Smooth muscle cell (in vitro differentiated cells): ENCODE measurements at regions not wholly inside any gene's neighbourhood (a gene's known extent, or its start where the extent isn't known, plus 50 kb on each side); places are given as distances from the start of the nearest gene placed in this dataset.
"Not testable (repeated sequence)": the region's sequence is repeated elsewhere in the genome, so short reads cannot be mapped to it uniquely, and the experiment has no call there.

Experiments
- DNase-seq: peaks from one replicate; lab custom pipeline; 2025; ENCODE audit not compliant: unreplicated experiment; lab: John Stamatoyannopoulos, UW
- H2AFZ ChIP-seq: fragments of 200-600 bp; sonication (generic); 2 replicates; pipeline ENCODE4 v1.6.0; 2016; ENCODE audit warnings: antibody characterized with exemption, low read depth, mild to moderate bottlenecking
- H3F3A ChIP-seq: fragments of 200-600 bp; sonication (generic); 2 replicates; pipeline ENCODE4 v1.6.0; 2017; ENCODE audit warnings: antibody characterized with exemption, low read depth
- H3K27ac ChIP-seq: fragments of 200-600 bp; sonication (generic); 2 replicates; pipeline ENCODE4 v1.5.1; 2016; ENCODE audit warnings: low read depth, mild to moderate bottlenecking
- H3K27me3 ChIP-seq: fragments of 200-600 bp; sonication (generic); 2 replicates; pipeline ENCODE4 v1.6.1; 2016; ENCODE audit warnings: low read depth, mild to moderate bottlenecking
- H3K36me3 ChIP-seq: fragments of 200-600 bp; sonication (generic); 2 replicates; pipeline ENCODE4 v1.5.1; 2016; ENCODE audit warnings: low read depth
- H3K4me1 ChIP-seq: fragments of 200-600 bp; sonication (generic); 2 replicates; pipeline ENCODE4 v1.5.1; 2016; ENCODE audit warnings: low read depth
- H3K4me2 ChIP-seq: fragments of 200-600 bp; sonication (generic); 2 replicates; pipeline ENCODE4 v1.6.0; 2016; ENCODE audit warnings: mild to moderate bottlenecking
- H3K4me3 ChIP-seq: fragments of 200-600 bp; sonication (generic); 2 replicates; pipeline ENCODE4 v1.5.1; 2016; ENCODE audit warnings: mild to moderate bottlenecking
- H3K79me2 ChIP-seq: fragments of 200-600 bp; sonication (generic); 2 replicates; pipeline ENCODE4 v1.6.0; 2016; ENCODE audit warnings: low read depth, mild to moderate bottlenecking
- H3K9ac ChIP-seq: fragments of 200-600 bp; sonication (generic); 2 replicates; pipeline ENCODE4 v1.6.0; 2016; ENCODE audit warnings: low read depth
- H3K9me3 ChIP-seq: fragments of 200-600 bp; sonication (generic); replicated peaks from 2 replicates; pipeline ENCODE4 v1.5.1; 2016; ENCODE audit warnings: low read depth
- H4K20me1 ChIP-seq: fragments of 200-600 bp; sonication (generic); 2 replicates; pipeline ENCODE4 v1.6.0; 2016; ENCODE audit warnings: low read depth
- WGBS: methylation state at CpG from one replicate; pipeline ENCODE4 v1.1.7; 2016; ENCODE audit warnings: low lambda C conversion rate; 5-methylcytosine and 5-hydroxymethylcytosine counted together
- TF ChIP-seq, protein P1 (sequence below): fragments of 200-600 bp; sonication (generic); IDR thresholded peaks from 2 replicates; pipeline ENCODE4 v1.5.1; 2017; ENCODE audit warnings: borderline replicate concordance, mild to moderate bottlenecking, antibody characterized with exemption; ENCODE audit not compliant: insufficient read depth, poor library complexity, severe bottlenecking

DNA sequence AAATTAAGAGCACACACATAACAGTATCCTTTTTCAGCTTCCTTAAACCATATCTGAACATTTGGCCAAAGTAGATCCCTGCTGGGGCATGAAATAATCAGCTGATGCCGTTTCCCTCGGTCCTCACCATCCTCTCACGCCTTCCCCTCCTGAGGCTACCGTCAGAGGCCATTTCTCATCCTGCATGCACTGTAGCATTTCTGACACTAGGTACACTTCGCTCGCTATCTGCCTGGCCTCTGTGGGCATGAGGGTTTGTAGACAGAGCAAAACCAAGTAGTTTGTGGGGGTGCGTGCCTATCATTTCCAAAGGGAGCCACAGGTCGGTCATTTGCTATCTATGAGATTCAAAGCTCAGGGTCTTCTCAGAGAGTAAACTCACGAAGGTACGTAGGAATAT, 131.9 kb downstream of the BOD1 start:
- H3K79me2 ChIP-seq = no peaks in the 10 kb centered on the region
- H3K4me3 ChIP-seq = no peak overlapping the region

DNA sequence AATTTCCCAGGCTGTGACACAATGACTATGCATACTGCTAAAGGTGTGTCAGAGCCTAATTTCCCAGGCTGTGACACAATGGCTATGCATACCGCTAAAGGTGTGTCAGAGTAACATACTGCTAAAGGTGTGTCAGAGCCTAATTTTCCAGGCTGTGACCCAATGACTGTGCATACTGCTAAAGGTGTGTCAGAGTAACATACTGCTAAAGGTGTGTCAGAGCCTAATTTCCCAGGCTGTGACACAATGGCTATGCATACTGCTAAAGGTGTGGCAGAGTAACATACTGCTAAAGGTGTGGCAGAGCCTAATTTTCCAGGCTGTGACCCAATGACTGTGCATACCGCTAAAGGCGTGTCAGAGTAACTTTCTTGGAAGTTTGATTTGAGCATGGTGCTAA, 132.9 kb downstream of the BOD1 start:
- not testable (repeated sequence) for H3K27me3 ChIP-seq, H3K36me3 ChIP-seq, H3K9ac ChIP-seq, H3K4me2 ChIP-seq, H2AFZ ChIP-seq, H4K20me1 ChIP-seq, H3F3A ChIP-seq, H3K9me3 ChIP-seq, H3K27ac ChIP-seq, H3K79me2 ChIP-seq, H3K4me1 ChIP-seq, DNase-seq, H3K4me3 ChIP-seq
- 83% methylated on average over 3 of the region's 3 CpGs for WGBS

More for the DNA sequence above, 131.9 kb downstream of the BOD1 start:
- Histone ChIP-seq H3F3A (no peaks in the 10 kb centered on the region), H4K20me1 (no peaks in the 10 kb centered on the region), H3K36me3 (no peaks in the 10 kb centered on the region), H3K4me1 (no peaks in the 10 kb centered on the region), H3K27me3 (no peaks in the 10 kb centered on the region), H2AFZ (no peak overlapping the region), H3K4me2 (no peak overlapping the region), H3K9ac (no peak overlapping the region), H3K9me3 (no peaks in the 10 kb centered on the region), H3K27ac (no peak overlapping the region)
- WGBS = 87% methylated on average over 10 of the region's 10 CpGs
- DNase-seq = no peak
- TF ChIP-seq, protein P1, sequence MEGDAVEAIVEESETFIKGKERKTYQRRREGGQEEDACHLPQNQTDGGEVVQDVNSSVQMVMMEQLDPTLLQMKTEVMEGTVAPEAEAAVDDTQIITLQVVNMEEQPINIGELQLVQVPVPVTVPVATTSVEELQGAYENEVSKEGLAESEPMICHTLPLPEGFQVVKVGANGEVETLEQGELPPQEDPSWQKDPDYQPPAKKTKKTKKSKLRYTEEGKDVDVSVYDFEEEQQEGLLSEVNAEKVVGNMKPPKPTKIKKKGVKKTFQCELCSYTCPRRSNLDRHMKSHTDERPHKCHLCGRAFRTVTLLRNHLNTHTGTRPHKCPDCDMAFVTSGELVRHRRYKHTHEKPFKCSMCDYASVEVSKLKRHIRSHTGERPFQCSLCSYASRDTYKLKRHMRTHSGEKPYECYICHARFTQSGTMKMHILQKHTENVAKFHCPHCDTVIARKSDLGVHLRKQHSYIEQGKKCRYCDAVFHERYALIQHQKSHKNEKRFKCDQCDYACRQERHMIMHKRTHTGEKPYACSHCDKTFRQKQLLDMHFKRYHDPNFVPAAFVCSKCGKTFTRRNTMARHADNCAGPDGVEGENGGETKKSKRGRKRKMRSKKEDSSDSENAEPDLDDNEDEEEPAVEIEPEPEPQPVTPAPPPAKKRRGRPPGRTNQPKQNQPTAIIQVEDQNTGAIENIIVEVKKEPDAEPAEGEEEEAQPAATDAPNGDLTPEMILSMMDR = no peak

DNA sequence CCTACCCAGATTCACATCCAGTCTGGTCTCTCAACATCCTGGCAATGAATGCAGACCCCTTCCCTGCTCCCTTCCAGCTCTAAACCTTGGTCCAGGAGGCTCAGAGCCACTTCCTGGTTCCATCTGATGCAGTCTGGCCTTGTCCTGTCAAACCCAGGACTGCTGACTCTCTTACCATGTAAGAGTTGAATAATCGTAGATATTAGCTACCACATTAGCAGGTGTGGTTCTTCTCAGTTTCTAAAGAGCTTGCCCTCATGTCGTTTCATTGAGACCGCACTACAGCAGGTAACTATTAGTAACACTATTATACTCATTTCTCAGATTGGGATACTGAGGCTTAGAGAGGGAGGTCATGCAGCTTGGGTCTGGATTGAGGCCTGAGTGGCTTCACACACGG, 133.3 kb downstream of the BOD1 start:
- DNase-seq = no peak
- Histone ChIP-seq H2AFZ (no peak overlapping the region), H3K4me3 (no peak overlapping the region), H3K4me1 (no peaks in the 10 kb centered on the region), H3F3A (no peaks in the 10 kb centered on the region), H3K4me2 (no peak overlapping the region), H3K36me3 (no peaks in the 10 kb centered on the region), H3K79me2 (no peaks in the 10 kb centered on the region), H3K27ac (no peak overlapping the region), H3K27me3 (no peaks in the 10 kb centered on the region), H3K9ac (no peak overlapping the region), H3K9me3 (no peaks in the 10 kb centered on the region), H4K20me1 (no peaks in the 10 kb centered on the region)
- WGBS = 91% methylated on average over 4 of the region's 4 CpGs
- TF ChIP-seq, protein P1 = no peak

DNA sequence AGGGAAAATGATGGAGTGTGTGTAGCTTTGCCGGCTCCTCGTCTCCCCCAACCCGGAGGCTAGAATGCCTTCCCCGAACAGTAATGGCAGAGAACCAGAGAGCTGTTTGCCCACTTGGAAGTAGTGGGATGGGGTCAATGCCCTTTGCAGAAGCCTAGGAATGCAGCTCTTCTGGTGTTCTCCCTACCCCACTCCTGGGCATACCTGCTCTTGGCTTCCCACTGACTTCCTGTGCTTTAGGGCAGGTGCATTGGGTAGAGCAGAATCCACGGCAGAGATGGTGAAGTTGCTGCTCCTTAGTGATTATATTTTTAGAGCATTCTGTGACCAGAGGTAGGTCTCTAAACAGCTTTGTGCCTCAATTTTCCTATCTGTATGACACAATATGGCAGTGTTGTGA, 134.6 kb downstream of the BOD1 start:
- no peak overlapping the region for H3K4me2 ChIP-seq
- no peaks in the 10 kb centered on the region for H4K20me1 ChIP-seq
- TF ChIP-seq, protein P1 = no peak
- H3K27me3 ChIP-seq = no peaks in the 10 kb centered on the region
- no peak overlapping the region for H3K9ac ChIP-seq
- WGBS = 73% methylated on average over 5 of the region's 5 CpGs
- H3K79me2 ChIP-seq = no peaks in the 10 kb centered on the region
- no peak overlapping the region for H2AFZ ChIP-seq
- no peaks in the 10 kb centered on the region for H3F3A ChIP-seq
- H3K36me3 ChIP-seq = no peaks in the 10 kb centered on the region
- H3K4me3 ChIP-seq = no peak overlapping the region
- no peak overlapping the region for H3K27ac ChIP-seq
- no peak for DNase-seq
- no peaks in the 10 kb centered on the region for H3K9me3 ChIP-seq
- H3K4me1 ChIP-seq = no peaks in the 10 kb centered on the region
